DND-41 (cell line): ENCODE measurements at regions not wholly inside any gene's neighbourhood (a gene's known extent, or its start where the extent isn't known, plus 50 kb on each side); places are given as distances from the start of the nearest gene placed in this dataset.

ENCODE experiments used
- EZH2 ChIP-seq: IDR thresholded peaks from 3 replicates; pipeline ENCODE4 v1.6.1; 2012; ENCODE audit warnings: borderline replicate concordance, low read depth, mild to moderate bottlenecking, moderate library complexity, low read length, inconsistent platforms; ENCODE audit not compliant: severe bottlenecking
- TF ChIP-seq, protein P1 (sequence below): IDR thresholded peaks from 2 replicates; pipeline ENCODE4 v1.5.1; 2012; ENCODE audit warnings: borderline replicate concordance, low read length, moderate library complexity, mild to moderate bottlenecking; ENCODE audit not compliant: poor library complexity, severe bottlenecking; ENCODE audit errors: extremely low read depth

DNA sequence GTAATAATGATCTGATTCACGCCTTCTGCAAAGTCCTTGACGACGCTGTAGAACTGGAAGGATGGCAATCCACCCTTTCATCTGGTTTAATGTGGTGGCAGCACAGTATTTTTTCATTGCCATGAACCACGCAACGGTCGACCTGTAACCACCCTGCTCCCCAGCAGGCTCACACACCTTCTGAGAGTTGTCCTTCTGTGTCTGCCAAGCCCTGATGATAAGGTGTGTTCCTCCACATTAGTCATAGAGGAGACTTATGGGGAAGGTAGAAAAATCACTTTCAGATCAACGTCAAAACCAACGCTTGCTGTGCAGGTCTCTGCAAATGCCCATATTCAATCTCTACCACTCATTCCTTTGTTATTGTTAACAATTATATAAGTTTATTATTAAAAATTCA lies 328.7 kb downstream of the SIPA1L2 start:
- TF ChIP-seq, protein P1, sequence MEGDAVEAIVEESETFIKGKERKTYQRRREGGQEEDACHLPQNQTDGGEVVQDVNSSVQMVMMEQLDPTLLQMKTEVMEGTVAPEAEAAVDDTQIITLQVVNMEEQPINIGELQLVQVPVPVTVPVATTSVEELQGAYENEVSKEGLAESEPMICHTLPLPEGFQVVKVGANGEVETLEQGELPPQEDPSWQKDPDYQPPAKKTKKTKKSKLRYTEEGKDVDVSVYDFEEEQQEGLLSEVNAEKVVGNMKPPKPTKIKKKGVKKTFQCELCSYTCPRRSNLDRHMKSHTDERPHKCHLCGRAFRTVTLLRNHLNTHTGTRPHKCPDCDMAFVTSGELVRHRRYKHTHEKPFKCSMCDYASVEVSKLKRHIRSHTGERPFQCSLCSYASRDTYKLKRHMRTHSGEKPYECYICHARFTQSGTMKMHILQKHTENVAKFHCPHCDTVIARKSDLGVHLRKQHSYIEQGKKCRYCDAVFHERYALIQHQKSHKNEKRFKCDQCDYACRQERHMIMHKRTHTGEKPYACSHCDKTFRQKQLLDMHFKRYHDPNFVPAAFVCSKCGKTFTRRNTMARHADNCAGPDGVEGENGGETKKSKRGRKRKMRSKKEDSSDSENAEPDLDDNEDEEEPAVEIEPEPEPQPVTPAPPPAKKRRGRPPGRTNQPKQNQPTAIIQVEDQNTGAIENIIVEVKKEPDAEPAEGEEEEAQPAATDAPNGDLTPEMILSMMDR = no peak
- no peak for TF ChIP-seq EZH2
